Stimulated activated CD4-positive, alpha-beta T cell treated with anti-CD3 and anti-CD28 coated beads, Interleukin-4, amount 100 ng/mL, for 48 hours (primary cell): ENCODE measurements at regions not wholly inside any gene's neighbourhood (a gene's known extent, or its start where the extent isn't known, plus 50 kb on each side); places are given as distances from the start of the nearest gene placed in this dataset.
"Not testable (repeated sequence)": the region's sequence is repeated elsewhere in the genome, so short reads cannot be mapped to it uniquely, and the experiment has no call there.

Source experiments
- DNase-seq, 2 donors: peaks; one replicate each; pipeline ENCODE4 v3.0.0-alpha.2; 2020; ENCODE audit warnings: low read depth in 2 of 2

DNA sequence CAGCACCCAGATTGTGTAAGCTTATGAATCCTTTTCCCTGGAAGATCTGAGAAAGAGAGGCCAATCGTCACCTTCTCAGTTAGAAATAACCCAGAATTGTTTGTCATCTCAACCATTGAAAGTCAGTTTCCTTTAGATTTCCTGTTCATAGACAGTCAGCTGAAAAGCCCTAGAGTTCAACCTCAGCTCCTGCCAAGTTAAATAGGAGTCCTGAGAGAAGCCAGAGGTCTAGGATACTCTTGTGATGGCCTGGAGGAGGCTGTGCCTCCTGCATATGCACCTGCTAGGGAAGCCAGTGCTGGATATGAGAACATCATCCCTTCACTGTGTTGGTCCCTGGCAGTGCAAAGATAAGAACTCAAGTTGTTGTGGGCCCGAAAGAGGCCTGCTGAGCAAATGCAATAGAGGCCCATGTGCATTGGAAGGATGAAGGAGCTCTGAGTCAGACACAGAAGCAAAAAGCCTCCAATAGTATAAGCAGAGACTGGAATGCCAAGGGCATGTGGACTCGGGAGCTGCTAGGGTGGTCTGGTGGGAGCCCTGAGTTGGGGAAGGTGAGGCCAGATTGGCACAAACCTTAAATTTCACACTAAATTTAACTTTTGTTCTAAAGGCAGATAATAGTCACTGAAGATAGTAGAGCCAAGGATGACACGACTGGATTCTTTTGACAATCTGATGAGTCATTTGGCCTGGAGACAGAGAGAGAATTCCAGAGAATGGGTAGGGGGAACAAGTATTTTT is 520.9 kb upstream of the CDH5 start:
- no peak for DNase-seq

DNA sequence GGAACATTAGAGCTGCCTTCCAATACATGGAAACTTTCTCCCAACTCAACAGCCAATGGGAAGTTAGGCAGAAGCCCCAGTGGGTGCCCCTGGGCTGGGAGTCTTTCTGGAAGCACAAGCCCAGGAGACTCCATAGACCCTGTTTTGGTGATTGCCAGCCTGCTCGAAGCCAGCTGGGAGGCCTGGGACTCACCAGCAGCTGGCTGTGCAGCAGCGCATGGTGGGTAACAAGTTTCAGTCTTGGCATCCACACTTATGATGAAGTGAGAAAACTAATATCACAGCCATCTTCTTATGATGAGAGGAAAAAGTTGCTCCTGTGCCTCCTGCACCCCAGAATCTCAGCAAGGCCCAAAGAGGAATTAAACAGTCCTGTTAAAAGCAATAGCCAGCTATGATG is 522.5 kb upstream of the CDH5 start:
- no peak for DNase-seq

DNA sequence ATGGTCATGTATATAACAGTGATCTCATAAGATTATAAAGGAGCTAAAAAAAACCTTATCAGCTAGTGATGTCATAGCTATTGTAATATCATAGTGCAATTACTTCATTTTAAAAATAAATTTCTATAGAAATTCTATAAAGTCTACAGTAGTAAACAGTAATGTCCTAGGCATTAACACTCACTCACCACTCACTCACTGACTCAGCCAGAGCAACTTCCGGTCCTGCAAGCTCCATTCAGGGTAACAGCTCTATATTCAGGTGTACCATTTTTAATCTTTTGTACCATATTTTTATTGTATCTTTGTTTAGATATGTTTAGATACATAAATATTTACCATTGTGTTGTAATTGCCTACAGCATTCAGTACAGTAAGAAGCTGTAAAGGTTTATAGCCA is 524.4 kb upstream of the CDH5 start:
- DNase-seq, result no peak

- DNase-seq, result no peak
Measured at GRCh38 chr16:65838001-65838400, 528.5 kb upstream of the CDH5 start.

DNA sequence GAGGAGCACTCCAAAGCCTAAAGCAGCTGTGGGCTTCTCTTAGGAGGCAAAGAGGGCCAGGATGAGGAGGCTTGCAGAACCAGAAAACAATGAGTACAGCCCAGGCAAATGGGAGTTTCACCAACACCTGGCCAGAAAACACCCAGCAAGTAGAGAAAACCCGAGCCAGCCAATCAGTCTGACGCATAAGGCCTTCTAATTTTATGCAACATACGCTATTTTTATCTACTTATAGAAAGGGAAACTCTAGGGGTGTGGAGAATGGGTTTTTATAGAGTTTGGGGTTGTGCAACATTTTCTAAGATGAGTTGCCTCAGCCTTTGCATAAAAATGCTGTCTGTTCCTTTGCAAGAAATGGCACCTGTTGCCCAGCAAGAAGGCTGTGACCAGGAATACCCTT is 529.0 kb upstream of the CDH5 start:
- no peak for DNase-seq

DNA sequence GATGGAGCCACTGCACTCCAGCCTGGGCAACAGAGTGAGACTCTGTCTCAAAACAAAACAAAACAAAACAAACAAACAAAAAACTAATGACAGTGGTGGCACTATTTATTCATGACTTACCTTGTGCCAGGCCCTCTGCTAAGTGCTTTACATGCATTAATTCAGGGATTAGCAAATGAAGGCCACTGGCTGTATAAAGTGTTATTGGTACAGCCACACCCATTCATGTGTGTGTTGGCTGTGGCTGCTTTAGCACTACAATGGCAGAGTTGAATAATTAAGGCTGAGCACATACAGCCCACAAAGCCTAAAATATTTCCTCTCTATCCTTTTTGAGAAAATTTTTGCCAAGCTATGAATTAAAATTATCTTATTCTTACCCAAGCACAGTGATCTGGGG is 531.8 kb upstream of the CDH5 start:
- no peak for DNase-seq

DNA sequence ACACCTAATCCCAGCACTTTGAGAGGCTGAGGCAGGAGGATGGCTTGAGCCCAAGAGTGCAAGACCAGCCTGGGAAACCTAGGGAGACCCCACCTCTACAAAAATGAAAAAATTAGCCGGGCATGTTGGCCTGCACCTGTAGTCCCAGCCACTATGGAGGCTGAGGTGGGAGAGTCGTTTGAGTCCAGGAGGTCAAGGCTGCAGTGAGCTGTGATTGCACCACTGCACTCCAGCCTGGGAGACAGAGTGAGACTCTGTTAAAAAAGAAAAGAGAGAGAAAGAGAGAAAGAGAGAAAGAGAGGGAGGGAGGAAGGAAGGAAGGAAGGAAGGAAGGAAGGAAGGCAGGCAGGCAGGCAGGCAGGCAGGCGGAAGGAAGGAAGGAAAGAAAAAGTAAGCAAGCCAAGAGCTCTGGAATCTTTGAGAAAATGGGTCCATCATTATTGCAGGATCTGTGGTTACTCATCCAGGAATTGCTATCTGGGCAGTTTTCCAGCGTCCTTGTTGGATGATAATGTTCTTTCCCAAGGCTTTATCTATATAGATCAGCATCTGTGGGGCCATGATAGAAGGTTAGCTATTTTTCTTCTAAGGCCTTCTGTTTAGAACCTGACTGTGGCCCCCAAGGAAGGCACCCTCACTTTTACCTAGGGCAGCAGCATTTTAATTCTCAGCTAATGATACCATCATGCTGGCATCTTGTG is 533.2 kb upstream of the CDH5 start:
- no peak for DNase-seq

DNA sequence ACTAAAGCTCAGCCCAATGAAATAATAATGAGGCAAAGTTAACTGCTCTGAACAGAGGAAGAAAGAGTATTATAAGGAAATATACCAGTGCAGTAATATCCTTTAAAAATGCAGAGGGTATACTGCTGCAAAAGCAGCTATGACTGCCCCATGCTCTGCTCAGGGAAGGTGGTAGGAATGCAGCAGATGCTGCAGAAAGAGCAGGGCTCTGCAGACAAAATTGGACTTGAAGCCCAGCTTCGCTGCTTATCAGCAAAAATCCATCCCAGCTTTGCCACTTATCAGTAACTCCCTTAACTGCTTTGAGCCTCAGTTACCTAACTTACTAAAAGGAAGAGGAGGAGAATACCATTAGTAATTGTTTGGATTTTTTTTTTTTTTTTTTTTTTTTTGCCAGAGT is 533.8 kb upstream of the CDH5 start:
- DNase-seq, result no peak

- no peak for DNase-seq
Measured at GRCh38 chr16:65831903-65832666, 534.4 kb upstream of the CDH5 start.

DNA sequence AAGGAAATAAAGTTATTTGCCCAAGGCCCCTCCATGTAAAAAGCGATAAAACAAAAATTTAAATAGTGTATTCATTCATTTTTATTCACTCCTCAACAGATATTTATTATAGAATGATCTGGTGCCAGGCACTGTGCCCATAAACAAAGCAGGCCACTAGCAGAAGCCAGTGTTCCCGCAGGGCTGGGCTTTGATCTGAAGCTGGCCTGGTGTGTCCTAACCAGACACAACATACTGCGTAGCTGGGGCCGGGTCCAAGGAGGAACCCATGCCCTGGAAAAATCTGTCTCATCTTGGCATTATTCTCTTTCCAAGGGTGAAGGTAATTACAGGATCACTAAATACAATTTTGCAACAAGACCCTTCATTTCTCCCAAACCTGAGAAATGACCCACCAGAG is 537.4 kb upstream of the CDH5 start:
- DNase-seq, result no peak

DNA sequence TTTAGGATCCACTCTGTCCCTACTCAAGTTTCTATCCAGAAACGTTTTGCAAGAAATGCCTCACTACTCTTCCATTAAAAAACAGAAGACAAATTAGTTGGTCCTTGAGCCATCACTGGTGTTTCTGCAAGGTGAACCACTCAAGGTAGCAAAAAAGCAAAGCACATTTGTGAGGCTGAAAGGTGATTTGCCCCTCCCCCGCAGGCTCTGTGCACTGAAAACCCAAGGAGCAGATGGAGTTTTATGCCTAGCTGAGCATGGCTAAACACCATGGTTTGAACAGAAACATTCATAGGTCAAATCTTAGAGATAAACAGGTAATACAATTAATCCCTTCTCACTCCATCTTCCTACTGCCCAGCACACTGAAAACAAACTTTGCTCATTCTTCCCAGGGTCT is 538.2 kb upstream of the CDH5 start:
- no peak for DNase-seq

DNA sequence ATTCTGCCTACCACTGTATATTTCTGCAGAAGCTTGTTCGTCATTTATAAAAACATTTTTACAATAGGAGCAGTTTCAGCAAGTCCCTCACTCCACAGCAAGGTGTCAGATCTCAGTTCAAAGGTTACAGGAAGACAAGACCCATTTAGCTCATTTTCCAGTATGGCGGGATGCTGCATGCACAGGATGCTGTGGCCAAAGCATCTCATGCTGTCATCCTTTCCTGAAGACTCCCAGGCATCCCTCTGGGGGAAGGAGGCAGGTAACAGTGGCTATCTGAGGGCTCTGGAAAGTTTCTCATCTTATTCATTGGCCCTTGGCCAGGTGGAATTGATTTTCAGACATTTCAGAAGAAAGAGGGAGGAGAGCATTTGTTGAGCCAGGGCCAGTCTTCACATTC is 539.3 kb upstream of the CDH5 start:
- no peak for DNase-seq

DNA sequence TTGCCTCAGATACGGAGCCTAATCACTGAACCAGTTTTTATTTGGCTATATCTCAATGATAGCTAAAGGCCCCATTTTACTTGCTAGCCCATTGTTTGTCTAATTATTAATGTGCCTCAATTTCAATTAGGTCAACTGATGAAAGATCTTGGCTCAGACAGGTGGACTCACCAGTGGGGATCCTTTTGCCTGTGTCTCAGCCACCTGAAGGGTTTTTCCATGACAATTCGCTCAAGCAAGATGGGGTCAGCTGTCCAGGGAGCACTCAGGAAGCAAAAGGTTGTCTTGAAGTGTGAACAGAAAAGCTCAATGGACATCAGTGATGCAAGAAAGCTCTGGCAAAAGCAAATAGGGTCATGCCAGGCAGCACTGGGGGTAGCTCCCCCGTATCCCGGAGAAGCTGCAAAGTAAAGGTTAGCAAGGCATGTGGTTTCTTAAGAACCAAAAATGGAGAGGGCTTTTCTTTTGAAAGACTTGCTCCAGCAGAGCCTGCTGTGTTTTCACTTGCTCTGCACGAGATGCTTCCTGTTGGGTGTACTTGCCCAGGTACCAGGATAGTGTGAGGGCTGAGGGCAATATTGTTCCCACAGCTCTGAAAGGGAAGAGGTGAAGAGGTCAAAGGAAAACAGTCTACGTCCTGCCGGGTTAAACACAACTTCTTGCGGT is 541.2 kb upstream of the CDH5 start:
- DNase-seq, result no peak

- DNase-seq, result no peak
Measured at GRCh38 chr16:65822148-65822547, 544.3 kb upstream of the CDH5 start.

- DNase-seq, result no peak
Measured at GRCh38 chr16:65819136-65819898, 547.2 kb upstream of the CDH5 start.

DNA sequence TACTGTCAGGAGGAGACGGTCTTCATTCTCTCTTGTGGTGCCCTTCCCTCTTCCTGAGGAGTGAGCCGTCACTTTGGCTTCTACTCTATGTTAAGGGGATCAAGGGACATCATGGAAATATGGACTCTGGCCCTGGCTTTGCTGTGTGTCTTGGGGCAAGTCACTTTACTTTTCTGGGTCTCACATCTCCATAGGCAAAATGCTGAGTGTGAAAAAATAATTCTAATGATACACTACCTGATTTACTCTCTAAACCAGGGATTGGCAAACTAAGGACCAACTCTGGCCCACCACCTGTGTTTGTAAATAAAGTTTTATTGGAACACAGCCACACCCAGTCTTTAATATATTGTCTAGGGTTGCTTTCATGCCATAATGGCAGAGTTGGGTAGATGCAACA is 548.7 kb upstream of the CDH5 start:
- DNase-seq, result no peak

- DNase-seq, result no peak
Measured at GRCh38 chr16:65817066-65817465, 549.4 kb upstream of the CDH5 start.

GRCh38 chr16:65816556-65816955 is 549.9 kb upstream of the CDH5 start:
- no peak for DNase-seq

DNA sequence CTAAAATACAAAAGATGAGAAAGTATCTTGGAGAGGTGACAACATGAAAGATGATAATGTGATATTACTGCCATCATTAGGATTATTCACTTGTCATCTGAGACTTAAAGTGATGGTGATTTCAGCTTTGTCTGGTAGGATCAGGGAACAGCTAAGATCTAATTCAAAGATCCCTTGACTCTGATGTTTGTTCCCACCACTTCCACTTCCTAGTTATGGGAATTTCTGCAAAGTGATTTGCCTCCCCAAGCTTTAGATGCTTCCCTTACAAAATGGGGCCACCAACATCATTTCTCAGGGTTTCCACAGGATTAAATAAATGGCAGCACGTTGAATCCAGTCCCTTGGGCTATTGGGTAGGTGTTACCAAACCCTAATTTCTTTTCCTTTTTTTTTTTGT is 550.8 kb upstream of the CDH5 start:
- no peak for DNase-seq

DNA sequence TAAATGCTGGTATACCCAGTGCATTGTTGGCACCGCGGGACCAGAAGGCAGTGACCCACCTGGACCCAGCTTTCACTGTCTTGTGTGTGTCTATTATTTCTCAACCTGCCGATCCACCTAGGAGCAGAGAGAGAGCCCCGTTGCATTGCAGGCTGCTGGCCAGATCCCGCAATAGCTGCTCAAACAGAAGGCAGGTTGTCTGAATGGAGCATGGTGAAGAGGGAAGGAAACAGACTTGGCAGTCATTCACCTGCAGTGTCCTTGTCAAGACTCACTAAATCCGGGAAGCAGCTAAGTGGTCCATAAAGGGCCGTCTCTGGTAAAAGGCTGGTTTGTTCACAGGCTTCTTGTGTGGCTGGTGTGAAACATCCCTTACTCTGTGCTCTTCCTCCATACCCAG is 552.6 kb upstream of the CDH5 start:
- DNase-seq, result not testable (repeated sequence)

DNA sequence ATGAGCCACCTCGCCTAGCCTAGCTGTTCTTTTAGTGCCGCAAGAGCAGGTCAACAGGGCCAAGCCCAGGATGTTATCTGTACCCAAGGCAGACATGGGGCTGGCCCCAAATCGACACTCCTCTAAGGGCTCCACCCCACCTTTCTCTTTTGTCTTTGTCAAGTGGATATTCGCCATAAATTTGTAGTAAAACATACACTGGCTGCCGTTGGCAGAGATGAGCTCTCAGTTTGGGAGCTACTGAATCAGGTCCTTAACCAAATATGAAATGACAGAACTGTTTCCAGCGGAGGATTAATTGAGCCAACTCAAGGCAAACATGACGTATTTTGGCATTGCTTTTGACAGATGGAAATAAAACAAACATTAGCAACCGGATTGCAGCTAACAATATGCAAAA is 556.9 kb upstream of the CDH5 start:
- DNase-seq, result no peak

GRCh38 chr16:65808790-65809189 is 557.7 kb upstream of the CDH5 start:
- no peak for DNase-seq
